ENCODE measurements at regions not wholly inside any gene's neighbourhood (a gene's known extent, or its start where the extent isn't known, plus 50 kb on each side); places are given as distances from the start of the nearest gene placed in this dataset.

DNA sequence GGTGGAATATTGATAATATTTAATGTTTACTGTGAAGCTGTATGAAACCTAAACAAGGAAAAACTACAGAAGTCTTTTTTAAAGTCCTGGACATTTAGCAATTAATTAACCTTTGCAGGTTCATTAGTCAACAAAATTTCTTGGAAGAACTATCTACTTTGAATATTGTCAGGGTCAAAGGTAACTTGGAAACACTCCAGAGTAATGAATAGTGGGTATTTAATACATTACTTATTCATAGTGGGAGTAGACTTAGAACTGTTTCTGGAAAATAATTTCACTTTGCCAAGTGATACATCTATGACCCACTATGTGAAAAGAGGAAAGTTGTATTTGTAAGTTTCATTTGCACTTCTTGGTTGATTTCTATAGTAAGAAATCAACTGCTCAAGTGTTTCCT is 319.1 kb downstream of the TFAP2B start:
- TF ChIP-seq, protein P1, sequence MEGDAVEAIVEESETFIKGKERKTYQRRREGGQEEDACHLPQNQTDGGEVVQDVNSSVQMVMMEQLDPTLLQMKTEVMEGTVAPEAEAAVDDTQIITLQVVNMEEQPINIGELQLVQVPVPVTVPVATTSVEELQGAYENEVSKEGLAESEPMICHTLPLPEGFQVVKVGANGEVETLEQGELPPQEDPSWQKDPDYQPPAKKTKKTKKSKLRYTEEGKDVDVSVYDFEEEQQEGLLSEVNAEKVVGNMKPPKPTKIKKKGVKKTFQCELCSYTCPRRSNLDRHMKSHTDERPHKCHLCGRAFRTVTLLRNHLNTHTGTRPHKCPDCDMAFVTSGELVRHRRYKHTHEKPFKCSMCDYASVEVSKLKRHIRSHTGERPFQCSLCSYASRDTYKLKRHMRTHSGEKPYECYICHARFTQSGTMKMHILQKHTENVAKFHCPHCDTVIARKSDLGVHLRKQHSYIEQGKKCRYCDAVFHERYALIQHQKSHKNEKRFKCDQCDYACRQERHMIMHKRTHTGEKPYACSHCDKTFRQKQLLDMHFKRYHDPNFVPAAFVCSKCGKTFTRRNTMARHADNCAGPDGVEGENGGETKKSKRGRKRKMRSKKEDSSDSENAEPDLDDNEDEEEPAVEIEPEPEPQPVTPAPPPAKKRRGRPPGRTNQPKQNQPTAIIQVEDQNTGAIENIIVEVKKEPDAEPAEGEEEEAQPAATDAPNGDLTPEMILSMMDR (IDR thresholded peaks at IDR 0.05; ENCODE audit: low read length) = no peak
- TF ChIP-seq EZH2 (optimal IDR thresholded peaks at IDR 0.05; ENCODE audit: low read depth, low read length) (no peak), EZH2phosphoT487 (IDR thresholded peaks at IDR 0.05; ENCODE audit: low read length) (no peak)
